Immature natural killer cell (primary cell): ENCODE measurements at regions not wholly inside any gene's neighbourhood (a gene's known extent, or its start where the extent isn't known, plus 50 kb on each side); places are given as distances from the start of the nearest gene placed in this dataset.

ENCODE experiments used
- DNase-seq, 3 donors: peaks; one replicate each; pipeline ENCODE4 v3.0.0; 2022; ENCODE audit warnings: mixed read lengths in 1 of 3
- H3K27ac Mint-ChIP-seq, 6 donors: one replicate each; pipeline ENCODE4 v1.8.0; 2020; ENCODE audit warnings: mixed read lengths in 6 of 6, mild to moderate bottlenecking in 5 of 6, inconsistent platforms in 4 of 6, moderate library complexity in 3 of 6
- H3K27me3 Mint-ChIP-seq, 3 donors: one replicate each; pipeline ENCODE4 v1.8.0; 2020 to 2021; ENCODE audit warnings: low read depth in 3 of 3, mild to moderate bottlenecking in 3 of 3, mixed read lengths in 3 of 3, moderate library complexity in 3 of 3, inconsistent platforms in 1 of 3
- H3K36me3 Mint-ChIP-seq, 3 donors: one replicate each; pipeline ENCODE4 v1.8.0; 2020; ENCODE audit warnings: mixed read lengths in 3 of 3, inconsistent platforms in 2 of 3, mild to moderate bottlenecking in 2 of 3
- H3K4me1 Mint-ChIP-seq, 2 donors: one replicate each; pipeline ENCODE4 v1.8.0; 2020; ENCODE audit warnings: inconsistent platforms in 2 of 2, mild to moderate bottlenecking in 2 of 2, mixed read lengths in 2 of 2, moderate library complexity in 1 of 2
- H3K4me3 Mint-ChIP-seq, 5 donors: one replicate each; pipeline ENCODE4 v1.8.0; 2020; ENCODE audit warnings: mild to moderate bottlenecking in 5 of 5, mixed read lengths in 5 of 5, inconsistent platforms in 3 of 5, moderate library complexity in 3 of 5
- H3K9me3 Mint-ChIP-seq, 6 donors: one replicate each; pipeline ENCODE4 v1.8.0; 2020; ENCODE audit warnings: mild to moderate bottlenecking in 6 of 6, mixed read lengths in 6 of 6, inconsistent platforms in 4 of 6, moderate library complexity in 3 of 6

- Mint-ChIP-seq H3K27me3 (peaks cover 0 to 2% (median 0%) of the 10 kb centered on the region in 3 donors), H3K27ac (no peak overlapping the region), H3K36me3 (no peaks in the 10 kb centered on the region), H3K4me3 (no peak overlapping the region), H3K9me3 (peaks cover 3 to 7% (median 6%) of the 10 kb centered on the region in 6 donors), H3K4me1 (no peaks in the 10 kb centered on the region)
- no peak for DNase-seq
Measured at GRCh38 chr3:94314218-94314883, 251.5 kb downstream of the NSUN3 start.

GRCh38 chr3:94317017-94317416 lies 254.2 kb downstream of the NSUN3 start:
- no peak overlapping the region for H3K4me3 Mint-ChIP-seq
- H3K27me3 Mint-ChIP-seq: peaks cover 0 to under 1% (median 0%) of the 10 kb centered on the region in 3 donors
- H3K4me1 Mint-ChIP-seq: no peaks in the 10 kb centered on the region
- DNase-seq: no peak
- H3K9me3 Mint-ChIP-seq: peaks cover 4 to 14% (median 11%) of the 10 kb centered on the region in 6 donors
- H3K27ac Mint-ChIP-seq: no peak overlapping the region
- H3K36me3 Mint-ChIP-seq: no peaks in the 10 kb centered on the region

GRCh38 chr3:94323596-94323995 lies 260.7 kb downstream of the NSUN3 start:
- Mint-ChIP-seq H3K36me3 (no peaks in the 10 kb centered on the region), H3K4me1 (no peaks in the 10 kb centered on the region), H3K9me3 (peaks cover 5 to 25% (median 14%) of the 10 kb centered on the region in 6 donors), H3K4me3 (no peak overlapping the region), H3K27ac (no peak overlapping the region), H3K27me3 (no peaks in the 10 kb centered on the region)
- DNase-seq: no peak

- Mint-ChIP-seq H3K36me3 (no peaks in the 10 kb centered on the region), H3K27me3 (no peaks in the 10 kb centered on the region), H3K27ac (no peak overlapping the region), H3K4me1 (no peaks in the 10 kb centered on the region), H3K4me3 (no peak overlapping the region), H3K9me3 (peaks cover 0 to 10% (median 7%) of the 10 kb centered on the region in 6 donors)
- no peak for DNase-seq
Measured at GRCh38 chr3:94331831-94332230, 269.0 kb downstream of the NSUN3 start.

GRCh38 chr3:94336046-94336753 lies 273.3 kb downstream of the NSUN3 start:
- DNase-seq: no peak
- Mint-ChIP-seq H3K4me3 (no peak overlapping the region), H3K4me1 (no peaks in the 10 kb centered on the region), H3K27ac (no peak overlapping the region), H3K9me3 (peaks cover 0 to 13% (median 8%) of the 10 kb centered on the region in 6 donors), H3K27me3 (no peaks in the 10 kb centered on the region), H3K36me3 (no peaks in the 10 kb centered on the region)

GRCh38 chr3:94345101-94345500 lies 282.2 kb downstream of the NSUN3 start:
- DNase-seq: no peak
- H3K4me3 Mint-ChIP-seq: no peak overlapping the region
- peaks cover 5 to 41% (median 16%) of the 10 kb centered on the region in 6 donors for H3K9me3 Mint-ChIP-seq
- H3K36me3 Mint-ChIP-seq: no peaks in the 10 kb centered on the region
- no peaks in the 10 kb centered on the region for H3K4me1 Mint-ChIP-seq
- no peak overlapping the region for H3K27ac Mint-ChIP-seq
- H3K27me3 Mint-ChIP-seq: peaks cover 0 to 3% (median 1%) of the 10 kb centered on the region in 3 donors

- Mint-ChIP-seq H3K9me3 (peaks cover 4 to 53% (median 14%) of the 10 kb centered on the region in 6 donors), H3K27me3 (peaks cover 1 to 3% (median 2%) of the 10 kb centered on the region in 3 donors), H3K36me3 (no peaks in the 10 kb centered on the region), H3K27ac (no peak overlapping the region), H3K4me3 (no peak overlapping the region), H3K4me1 (no peaks in the 10 kb centered on the region)
- no peak for DNase-seq
Measured at GRCh38 chr3:94349310-94349878, 286.5 kb downstream of the NSUN3 start.

- H3K4me1 Mint-ChIP-seq: no peaks in the 10 kb centered on the region
- H3K4me3 Mint-ChIP-seq: no peak overlapping the region
- no peak overlapping the region for H3K27ac Mint-ChIP-seq
- H3K9me3 Mint-ChIP-seq: peaks cover 0 to 19% (median 3%) of the 10 kb centered on the region in 6 donors
- DNase-seq: no peak
- H3K27me3 Mint-ChIP-seq: peaks cover 0 to 3% (median 0%) of the 10 kb centered on the region in 3 donors
- H3K36me3 Mint-ChIP-seq: no peaks in the 10 kb centered on the region
Measured at GRCh38 chr3:94356581-94356980, 293.7 kb downstream of the NSUN3 start.

GRCh38 chr3:94359996-94360395 lies 297.1 kb downstream of the NSUN3 start:
- Mint-ChIP-seq H3K27ac (no peak overlapping the region), H3K36me3 (no peaks in the 10 kb centered on the region), H3K9me3 (peaks cover 0 to 12% (median 3%) of the 10 kb centered on the region in 6 donors), H3K4me1 (no peaks in the 10 kb centered on the region), H3K4me3 (no peak overlapping the region), H3K27me3 (peaks cover 0 to 3% (median 0%) of the 10 kb centered on the region in 3 donors)
- DNase-seq: no peak

GRCh38 chr3:94360987-94361386 lies 298.1 kb downstream of the NSUN3 start:
- H3K4me3 Mint-ChIP-seq: no peak overlapping the region
- H3K36me3 Mint-ChIP-seq: no peaks in the 10 kb centered on the region
- no peak for DNase-seq
- H3K4me1 Mint-ChIP-seq: no peaks in the 10 kb centered on the region
- peaks cover 0 to 3% (median 0%) of the 10 kb centered on the region in 3 donors for H3K27me3 Mint-ChIP-seq
- no peak overlapping the region for H3K27ac Mint-ChIP-seq
- H3K9me3 Mint-ChIP-seq: peaks cover 0 to 12% (median 3%) of the 10 kb centered on the region in 6 donors

GRCh38 chr3:94362393-94362792 lies 299.5 kb downstream of the NSUN3 start:
- no peak overlapping the region for H3K27ac Mint-ChIP-seq
- peaks cover 0 to 23% (median 4%) of the 10 kb centered on the region in 6 donors for H3K9me3 Mint-ChIP-seq
- H3K4me3 Mint-ChIP-seq: no peak overlapping the region
- peaks cover 0 to 3% (median 0%) of the 10 kb centered on the region in 3 donors for H3K27me3 Mint-ChIP-seq
- DNase-seq: no peak
- H3K4me1 Mint-ChIP-seq: no peaks in the 10 kb centered on the region
- H3K36me3 Mint-ChIP-seq: no peaks in the 10 kb centered on the region

GRCh38 chr3:94365006-94365405 lies 302.1 kb downstream of the NSUN3 start:
- Mint-ChIP-seq H3K27me3 (no peaks in the 10 kb centered on the region), H3K9me3 (peaks cover 4 to 42% (median 8%) of the 10 kb centered on the region in 6 donors), H3K4me3 (no peak overlapping the region), H3K4me1 (no peaks in the 10 kb centered on the region), H3K27ac (no peak overlapping the region), H3K36me3 (no peaks in the 10 kb centered on the region)
- no peak for DNase-seq

GRCh38 chr3:94372026-94372425 lies 309.2 kb downstream of the NSUN3 start:
- no peak for DNase-seq
- Mint-ChIP-seq H3K27me3 (peaks cover 0 to 1% (median 0%) of the 10 kb centered on the region in 3 donors), H3K36me3 (no peaks in the 10 kb centered on the region), H3K27ac (no peak overlapping the region), H3K9me3 (peaks cover 11 to 47% (median 18%) of the 10 kb centered on the region in 6 donors), H3K4me3 (no peak overlapping the region), H3K4me1 (no peaks in the 10 kb centered on the region)

GRCh38 chr3:94373456-94373855 lies 310.6 kb downstream of the NSUN3 start:
- DNase-seq: no peak
- Mint-ChIP-seq H3K4me3 (no peak overlapping the region), H3K27me3 (peaks cover 0 to 1% (median 0%) of the 10 kb centered on the region in 3 donors), H3K27ac (no peak overlapping the region), H3K36me3 (no peaks in the 10 kb centered on the region), H3K9me3 (peaks cover 9 to 44% (median 19%) of the 10 kb centered on the region in 6 donors), H3K4me1 (no peaks in the 10 kb centered on the region)
